Mesodermal cell (in vitro differentiated cells): ENCODE measurements at regions not wholly inside any gene's neighbourhood (a gene's known extent, or its start where the extent isn't known, plus 50 kb on each side); places are given as distances from the start of the nearest gene placed in this dataset.

Experiments
- H3K27ac ChIP-seq: 2 replicates; pipeline ENCODE4 v1.7.0; 2013; ENCODE audit warnings: mild to moderate bottlenecking, low read depth, low read length, moderate library complexity; ENCODE audit not compliant: severe bottlenecking
- H3K36me3 ChIP-seq: 2 replicates; pipeline ENCODE4 v1.7.1; 2013; ENCODE audit warnings: mild to moderate bottlenecking, low read length, moderate library complexity; ENCODE audit not compliant: control insufficient read depth, insufficient read depth
- H3K4me1 ChIP-seq: one replicate; pipeline ENCODE4 v1.7.1; 2013; ENCODE audit warnings: mild to moderate bottlenecking, low read length; ENCODE audit not compliant: insufficient read depth, control insufficient read depth, poor library complexity, severe bottlenecking
- H3K4me3 ChIP-seq: 2 replicates; pipeline ENCODE4 v1.7.0; 2013; ENCODE audit warnings: low read length, control low read depth, mild to moderate bottlenecking; ENCODE audit not compliant: insufficient read depth, poor library complexity, severe bottlenecking; ENCODE audit errors: extremely low read depth
- H3K9me3 ChIP-seq: 2 replicates; pipeline ENCODE4 v1.7.1; 2013; ENCODE audit warnings: mild to moderate bottlenecking, low read length, moderate library complexity; ENCODE audit not compliant: control insufficient read depth
- WGBS, 2 experiments: methylation state at CpG; one replicate each; pipeline ENCODE4 v1.1.5; 2013; ENCODE audit warnings: missing lambda C conversion rate in 2 of 2; ENCODE audit not compliant: insufficient coverage in 2 of 2; 5-methylcytosine and 5-hydroxymethylcytosine counted together

GRCh38 chr19:30163663-30164062 is 208.5 kb upstream of the ZNF536 start:
- no peaks in the 10 kb centered on the region for H3K9me3 ChIP-seq
- WGBS, 2 experiments = 74 to 77% methylated on average over 5 to 6 of the region's 7 CpGs

DNA sequence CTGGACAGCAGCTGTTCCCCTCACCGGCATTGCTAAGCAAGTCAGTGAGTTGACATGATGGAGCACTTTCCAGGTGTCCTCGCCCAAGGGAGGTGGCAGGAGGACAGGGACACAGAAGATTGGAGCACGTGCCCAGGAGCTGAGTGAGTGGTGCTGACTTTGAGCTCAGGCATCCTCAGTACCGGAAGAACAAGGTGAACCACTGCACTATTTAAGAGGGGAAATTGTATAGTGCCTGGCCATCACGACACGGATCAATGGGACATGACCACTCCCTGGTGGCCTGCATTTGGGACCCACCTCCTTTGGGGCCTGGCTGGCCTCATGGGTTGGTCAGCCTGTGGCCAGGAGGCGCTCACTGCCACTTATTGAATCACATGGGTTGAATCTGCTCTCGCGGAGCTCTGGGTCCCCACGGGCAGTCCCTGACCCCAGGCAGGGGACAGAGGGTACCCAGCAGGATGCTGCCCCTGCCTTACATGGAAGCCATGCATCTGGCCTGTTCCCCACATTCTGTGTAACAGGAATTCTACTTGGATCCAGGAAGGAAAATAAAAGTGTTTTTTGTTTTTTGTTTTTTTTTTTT is 206.9 kb upstream of the ZNF536 start:
- Histone ChIP-seq H3K4me3 (no peak overlapping the region), H3K27ac (no peak overlapping the region), H3K4me1 (no peaks in the 10 kb centered on the region), H3K36me3 (no peaks in the 10 kb centered on the region), H3K9me3 (no peaks in the 10 kb centered on the region)
- WGBS, 2 experiments = 91 to 93% methylated on average over 10 of the region's 10 CpGs

More at GRCh38 chr19:30163663-30164062, 208.5 kb upstream of the ZNF536 start:
- Histone ChIP-seq H3K4me3 (no peak overlapping the region), H3K27ac (no peak overlapping the region), H3K36me3 (no peaks in the 10 kb centered on the region), H3K4me1 (no peaks in the 10 kb centered on the region)

- no peaks in the 10 kb centered on the region for H3K9me3 ChIP-seq
- H3K36me3 ChIP-seq = no peaks in the 10 kb centered on the region
- 96 to 100% methylated on average over 6 to 9 of the region's 14 CpGs for WGBS, 2 experiments
- no peak overlapping the region for H3K4me3 ChIP-seq
- H3K4me1 ChIP-seq = no peaks in the 10 kb centered on the region
- no peak overlapping the region for H3K27ac ChIP-seq
Observed at GRCh38 chr19:30167206-30167868, 204.8 kb upstream of the ZNF536 start.

DNA sequence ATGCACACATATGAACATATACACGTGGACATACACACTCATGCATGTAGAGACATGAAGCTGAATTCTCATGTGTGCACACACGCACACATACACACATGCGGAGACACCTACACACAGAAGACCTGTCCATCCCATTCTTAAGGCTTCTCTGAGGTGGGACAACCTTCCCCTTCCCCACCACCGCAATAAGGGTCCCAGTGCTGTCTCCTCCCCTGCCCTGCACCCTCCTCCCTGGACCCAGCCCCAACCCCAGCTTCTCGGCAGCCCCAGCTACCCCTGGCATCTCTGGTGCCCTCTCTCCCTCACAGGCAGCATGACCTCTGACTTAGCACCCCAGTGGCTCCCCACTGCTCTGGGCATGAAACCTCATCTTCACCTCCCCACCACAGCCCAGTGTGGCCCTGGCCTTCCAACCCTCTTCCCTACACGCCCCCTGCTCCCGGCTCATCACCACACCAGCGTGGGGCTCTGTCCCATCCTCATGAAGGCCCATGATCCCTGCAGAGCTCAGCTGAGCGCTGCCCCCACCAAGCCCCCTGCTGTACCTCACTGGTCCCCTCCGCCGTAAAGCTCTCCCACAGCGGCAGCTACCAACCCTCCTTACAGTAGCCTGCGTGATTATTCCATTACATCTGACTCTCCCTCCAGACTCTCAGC is 204.1 kb upstream of the ZNF536 start:
- H3K27ac ChIP-seq = no peak overlapping the region
- no peak overlapping the region for H3K4me3 ChIP-seq
- no peaks in the 10 kb centered on the region for H3K9me3 ChIP-seq
- no peaks in the 10 kb centered on the region for H3K36me3 ChIP-seq
- no peaks in the 10 kb centered on the region for H3K4me1 ChIP-seq
- 88 to 91% methylated on average over 11 to 13 of the region's 13 CpGs for WGBS, 2 experiments

DNA sequence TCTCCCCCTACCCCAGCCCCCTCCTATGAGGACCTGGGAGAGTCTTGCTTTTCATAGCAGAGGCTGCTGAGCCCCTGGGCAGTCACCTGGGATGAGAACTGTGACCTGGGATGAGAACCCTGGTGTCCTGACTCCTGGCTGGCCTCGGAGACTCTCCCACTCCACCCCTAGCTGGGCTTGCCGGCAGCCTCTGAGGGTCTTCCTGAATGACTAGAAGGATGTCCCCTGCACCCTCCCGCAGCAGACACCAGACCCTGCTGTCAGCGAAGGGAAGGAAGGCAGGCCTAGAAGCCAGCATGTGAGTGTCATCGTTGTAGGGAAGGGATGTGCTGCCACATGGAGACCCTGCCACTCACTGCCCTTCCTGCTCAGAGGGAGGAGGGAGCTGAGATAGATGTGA is 203.4 kb upstream of the ZNF536 start:
- 84 to 85% methylated on average over 3 to 5 of the region's 5 CpGs for WGBS, 2 experiments
- no peak overlapping the region for H3K4me3 ChIP-seq
- no peaks in the 10 kb centered on the region for H3K36me3 ChIP-seq
- H3K4me1 ChIP-seq = no peaks in the 10 kb centered on the region
- H3K27ac ChIP-seq = no peak overlapping the region
- no peaks in the 10 kb centered on the region for H3K9me3 ChIP-seq

DNA sequence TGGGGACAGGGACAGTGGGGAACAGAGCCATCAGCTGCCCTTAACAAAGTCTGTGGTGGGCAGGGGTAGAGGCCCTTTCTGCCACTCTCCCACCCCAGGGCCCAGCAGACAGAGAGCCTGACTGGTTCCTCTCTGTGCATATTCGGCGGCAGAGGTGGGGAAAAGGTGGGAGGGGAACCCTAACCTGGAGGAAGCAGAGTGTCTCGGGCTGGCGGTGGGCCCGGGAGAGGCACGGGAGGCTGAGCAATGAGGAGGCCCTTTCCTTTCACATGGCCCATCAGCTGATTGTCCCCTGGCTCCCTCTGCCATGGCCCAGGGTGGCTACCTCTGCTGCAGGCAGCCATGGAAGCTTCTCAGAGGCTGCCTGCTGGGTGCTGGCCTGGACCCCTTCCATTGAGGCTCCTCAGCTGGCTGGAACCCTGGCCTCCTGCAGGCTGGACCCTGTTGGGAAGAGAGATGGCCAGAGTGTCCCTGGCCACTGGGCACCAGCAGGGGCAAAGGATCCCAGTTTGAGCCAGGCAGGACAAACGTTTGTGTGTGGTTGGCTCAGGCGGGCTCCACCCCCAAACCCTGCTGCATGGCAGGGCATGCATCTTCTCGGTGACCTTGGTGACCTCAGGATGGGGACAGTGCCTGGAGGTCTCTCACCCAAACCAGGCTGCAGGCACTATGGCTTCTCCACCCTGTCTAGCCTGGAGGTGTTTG is 202.8 kb upstream of the ZNF536 start:
- H3K4me1 ChIP-seq = no peaks in the 10 kb centered on the region
- H3K4me3 ChIP-seq = no peak overlapping the region
- 75 to 83% methylated on average over 7 to 8 of the region's 9 CpGs for WGBS, 2 experiments
- no peaks in the 10 kb centered on the region for H3K36me3 ChIP-seq
- no peaks in the 10 kb centered on the region for H3K9me3 ChIP-seq
- no peak overlapping the region for H3K27ac ChIP-seq

DNA sequence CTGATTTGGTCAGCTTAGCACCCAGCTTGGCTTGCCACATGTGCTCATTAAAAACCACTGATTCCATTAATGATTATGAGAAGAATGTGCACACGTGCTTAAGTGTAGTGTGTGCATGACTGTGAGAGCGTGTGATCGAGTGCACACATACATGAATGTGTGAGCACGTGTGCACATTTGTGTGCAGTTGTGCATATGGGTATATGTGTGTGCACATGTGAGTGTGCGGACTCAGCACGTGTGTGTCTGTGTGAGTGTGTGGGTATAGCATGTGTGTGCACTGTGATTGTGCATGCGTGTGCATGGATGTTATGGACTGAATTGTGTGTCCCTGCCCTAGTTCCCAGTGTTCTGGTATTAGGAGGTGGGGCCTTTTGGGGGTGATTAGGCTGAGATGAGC is 202.1 kb upstream of the ZNF536 start:
- no peaks in the 10 kb centered on the region for H3K36me3 ChIP-seq
- H3K4me1 ChIP-seq = no peaks in the 10 kb centered on the region
- no peak overlapping the region for H3K27ac ChIP-seq
- WGBS, 2 experiments = 91 to 96% methylated on average over 7 of the region's 7 CpGs
- H3K9me3 ChIP-seq = no peaks in the 10 kb centered on the region
- H3K4me3 ChIP-seq = no peak overlapping the region

GRCh38 chr19:30170495-30171137 is 201.6 kb upstream of the ZNF536 start:
- H3K4me3 ChIP-seq = no peak overlapping the region
- no peaks in the 10 kb centered on the region for H3K4me1 ChIP-seq
- H3K27ac ChIP-seq = no peak overlapping the region
- H3K9me3 ChIP-seq = no peaks in the 10 kb centered on the region
- H3K36me3 ChIP-seq = no peaks in the 10 kb centered on the region
- 89 to 93% methylated on average over 6 to 8 of the region's 8 CpGs for WGBS, 2 experiments

DNA sequence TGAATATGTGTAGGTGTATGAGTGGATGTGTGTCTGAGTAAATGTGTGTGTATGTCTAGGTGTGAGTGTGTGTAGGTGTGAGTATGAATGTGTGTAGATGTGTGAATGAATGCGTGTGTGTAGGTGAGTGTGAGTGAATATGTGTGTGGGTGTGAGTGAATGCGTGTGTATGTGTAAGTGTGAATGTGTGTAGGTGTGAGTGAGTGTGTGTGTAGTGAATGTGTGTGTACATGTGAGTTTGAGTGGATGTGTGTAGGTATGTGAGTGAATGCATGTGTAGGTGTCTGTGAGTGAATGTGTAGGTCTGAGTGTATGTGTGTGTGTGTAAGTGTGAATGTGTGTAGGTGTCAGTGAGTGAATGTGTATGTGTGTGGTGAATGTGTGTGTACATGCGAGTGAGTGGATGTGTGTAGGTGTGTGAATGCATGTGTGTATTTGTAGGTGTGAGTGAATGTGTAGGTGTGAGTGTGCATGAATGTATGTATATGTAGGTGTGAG is 201.0 kb upstream of the ZNF536 start:
- no peak overlapping the region for H3K4me3 ChIP-seq
- no peak overlapping the region for H3K27ac ChIP-seq
- no peaks in the 10 kb centered on the region for H3K9me3 ChIP-seq
- WGBS, 2 experiments = 87 to 90% methylated on average over 3 of the region's 3 CpGs
- H3K4me1 ChIP-seq = no peaks in the 10 kb centered on the region
- H3K36me3 ChIP-seq = no peaks in the 10 kb centered on the region

DNA sequence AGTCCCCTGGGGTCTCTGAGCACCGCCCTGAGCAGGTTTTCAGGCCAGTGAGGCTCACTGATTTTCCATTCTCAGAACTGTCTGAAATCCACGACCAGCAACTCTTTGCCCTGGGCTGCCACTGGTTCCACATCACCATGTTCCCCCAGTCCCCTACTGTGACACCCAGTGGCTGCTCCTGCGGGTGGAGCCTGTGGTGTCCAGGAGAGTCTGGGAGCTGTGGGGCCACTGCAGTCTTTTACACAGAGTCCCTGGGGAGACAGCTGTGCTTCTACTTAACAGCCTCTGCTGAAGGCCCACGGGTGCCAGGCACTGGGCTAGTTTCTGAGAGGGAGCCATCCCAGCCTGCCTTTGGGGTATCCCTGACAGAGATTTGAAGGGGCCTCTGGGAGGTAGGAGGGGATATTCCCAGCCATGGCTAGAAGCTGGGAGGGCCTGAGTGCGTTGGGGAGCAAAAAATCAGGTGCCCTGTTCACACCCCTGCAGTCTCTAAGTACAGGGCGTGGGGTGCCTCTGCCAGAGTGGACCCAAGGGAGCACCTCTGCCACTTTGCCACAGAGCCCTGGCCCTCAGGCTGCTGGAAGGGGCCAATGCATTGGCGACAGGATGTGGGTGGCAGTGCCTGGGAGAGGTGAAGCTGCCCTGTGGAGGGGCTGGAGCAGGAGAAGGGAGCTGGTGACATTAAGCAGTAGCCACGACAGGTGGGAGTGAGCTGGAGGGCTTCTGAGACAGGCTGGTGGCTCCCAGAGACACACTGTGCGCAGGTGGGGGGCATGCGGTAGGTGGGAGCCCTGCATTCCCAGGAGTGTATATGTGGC is 200.2 kb upstream of the ZNF536 start:
- H3K9me3 ChIP-seq = no peaks in the 10 kb centered on the region
- no peak overlapping the region for H3K4me3 ChIP-seq
- no peaks in the 10 kb centered on the region for H3K4me1 ChIP-seq
- no peak overlapping the region for H3K27ac ChIP-seq
- H3K36me3 ChIP-seq = no peaks in the 10 kb centered on the region
- 85 to 97% methylated on average over 6 to 9 of the region's 10 CpGs for WGBS, 2 experiments
